NCI-H2171 (cell line): ENCODE measurements at regions not wholly inside any gene's neighbourhood (a gene's known extent, or its start where the extent isn't known, plus 50 kb on each side); places are given as distances from the start of the nearest gene placed in this dataset.
"Not testable (repeated sequence)": the region's sequence is repeated elsewhere in the genome, so short reads cannot be mapped to it uniquely, and the experiment has no call there.

Experiments
- DNase-seq: peaks from one replicate; lab custom pipeline; 2025; lab: John Stamatoyannopoulos, UW

- no peak for DNase-seq
These were observed 55.4 kb upstream of the GRPR start for GRCh38 chrX:16067886-16068515.

GRCh38 chrX:16063921-16064320 lies 59.4 kb upstream of the GRPR start:
- no peak for DNase-seq

GRCh38 chrX:16063141-16063540 lies 60.2 kb upstream of the GRPR start:
- no peak for DNase-seq

- DNase-seq = no peak
These were observed 62.1 kb upstream of the GRPR start for GRCh38 chrX:16061296-16061695.

- DNase-seq = no peak
These were observed 63.1 kb upstream of the GRPR start for GRCh38 chrX:16060252-16060651.

GRCh38 chrX:16049126-16049525 lies 74.2 kb upstream of the GRPR start:
- not testable (repeated sequence) for DNase-seq

GRCh38 chrX:16042980-16043379 lies 80.4 kb upstream of the GRPR start:
- no peak for DNase-seq

GRCh38 chrX:16039834-16040233 lies 83.5 kb upstream of the GRPR start:
- no peak for DNase-seq

GRCh38 chrX:16039363-16039762 lies 84.0 kb upstream of the GRPR start:
- no peak for DNase-seq

GRCh38 chrX:16033331-16033730 lies 90.0 kb upstream of the GRPR start:
- no peak for DNase-seq

- no peak for DNase-seq
These were observed 94.8 kb upstream of the GRPR start for GRCh38 chrX:16028576-16028975.

GRCh38 chrX:16023790-16024734 lies 99.3 kb upstream of the GRPR start:
- no peak for DNase-seq

GRCh38 chrX:16022580-16023200 lies 100.7 kb upstream of the GRPR start:
- no peak for DNase-seq

- DNase-seq = no peak
These were observed 105.1 kb upstream of the GRPR start for GRCh38 chrX:16018291-16018690.

GRCh38 chrX:16014171-16014570 lies 109.2 kb upstream of the GRPR start:
- no peak for DNase-seq

- no peak for DNase-seq
These were observed 111.1 kb upstream of the GRPR start for GRCh38 chrX:16012250-16012649.

- DNase-seq = no peak
These were observed 117.4 kb upstream of the GRPR start for GRCh38 chrX:16005917-16006316.

- DNase-seq = no peak
These were observed 121.2 kb upstream of the GRPR start for GRCh38 chrX:16002185-16002584.

GRCh38 chrX:15998350-15998749 lies 125.0 kb upstream of the GRPR start:
- no peak for DNase-seq

- DNase-seq = no peak
These were observed 133.6 kb upstream of the GRPR start for GRCh38 chrX:15989716-15990115.

GRCh38 chrX:15988661-15989603 lies 134.3 kb upstream of the AP1S2 start:
- no peak for DNase-seq

GRCh38 chrX:15985937-15986336 lies 131.3 kb upstream of the AP1S2 start:
- no peak for DNase-seq
